ENCODE measurements at regions not wholly inside any gene's neighbourhood (a gene's known extent, or its start where the extent isn't known, plus 50 kb on each side); places are given as distances from the start of the nearest gene placed in this dataset.

DNA sequence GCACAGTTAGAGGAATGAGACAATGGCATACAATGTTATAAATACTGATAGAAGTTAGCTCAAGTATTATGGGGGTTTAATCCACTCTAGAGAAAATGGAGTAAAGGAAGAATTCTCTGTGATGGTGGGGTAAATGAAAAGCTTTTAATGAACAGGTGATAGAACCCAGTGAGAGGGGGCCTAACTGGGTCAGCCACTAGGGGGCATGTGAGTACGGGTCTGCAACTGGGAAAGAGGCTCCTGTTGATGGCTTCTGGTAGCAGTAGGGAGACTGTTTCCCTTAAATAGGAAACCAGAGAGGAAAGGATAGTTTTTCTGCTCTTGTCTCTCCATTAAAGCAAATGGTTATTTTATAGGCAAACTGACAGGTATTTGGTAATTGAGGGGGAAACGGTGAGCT is 132.8 kb upstream of the GPR101 start:
- TF ChIP-seq CTCF (IDR thresholded peaks at IDR 0.05) = peak; percentile 32; the same call in 1 of the 2 replicates

DNA sequence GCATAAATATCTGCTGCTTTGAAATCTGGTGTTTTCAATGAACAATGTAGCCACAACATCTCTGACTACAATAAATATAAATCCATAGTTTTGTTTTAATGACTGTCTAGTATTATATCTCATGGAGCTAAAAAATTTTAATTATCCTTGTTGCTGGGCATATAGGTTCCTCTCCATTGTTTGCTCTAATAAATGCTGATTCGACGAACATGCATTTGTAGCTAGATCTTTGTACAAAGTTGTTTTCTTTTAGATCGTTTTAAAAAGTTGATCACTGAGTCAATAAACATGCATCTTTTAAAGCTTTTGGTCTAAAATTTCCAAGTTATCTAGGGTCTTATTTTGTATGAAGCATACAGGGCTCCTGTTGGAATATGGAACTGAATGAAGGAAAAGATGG is 130.5 kb upstream of the GPR101 start:
- TF ChIP-seq CTCF (IDR thresholded peaks at IDR 0.05) = no peak

GRCh38 chrX:137151403-137151802 is 117.6 kb upstream of the GPR101 start:
- TF ChIP-seq CTCF (IDR thresholded peaks at IDR 0.05) = no peak

DNA sequence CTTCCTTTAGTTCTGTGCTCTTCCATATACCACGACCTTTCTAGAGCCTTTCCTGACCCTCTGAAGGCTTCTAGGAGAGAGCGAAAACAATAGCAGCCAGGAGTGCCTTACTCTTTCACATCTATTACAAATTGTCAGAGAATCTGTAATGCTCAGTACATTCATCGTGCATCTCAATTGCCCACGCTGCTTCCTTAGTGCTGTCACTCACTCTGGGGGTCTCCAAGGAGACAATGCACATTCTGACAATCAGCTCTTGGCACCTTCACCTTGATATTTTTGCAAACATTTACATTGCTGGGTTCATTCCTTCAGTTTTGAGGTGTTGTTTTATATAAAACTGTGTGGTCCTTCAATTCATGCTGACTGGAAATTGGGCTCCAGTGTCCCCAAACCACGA is 110.1 kb upstream of the GPR101 start:
- no peak for TF ChIP-seq CTCF (IDR thresholded peaks at IDR 0.05)

- no peak for TF ChIP-seq CTCF (IDR thresholded peaks at IDR 0.05)
These were observed 85.3 kb upstream of the GPR101 start for GRCh38 chrX:137119049-137119448.

DNA sequence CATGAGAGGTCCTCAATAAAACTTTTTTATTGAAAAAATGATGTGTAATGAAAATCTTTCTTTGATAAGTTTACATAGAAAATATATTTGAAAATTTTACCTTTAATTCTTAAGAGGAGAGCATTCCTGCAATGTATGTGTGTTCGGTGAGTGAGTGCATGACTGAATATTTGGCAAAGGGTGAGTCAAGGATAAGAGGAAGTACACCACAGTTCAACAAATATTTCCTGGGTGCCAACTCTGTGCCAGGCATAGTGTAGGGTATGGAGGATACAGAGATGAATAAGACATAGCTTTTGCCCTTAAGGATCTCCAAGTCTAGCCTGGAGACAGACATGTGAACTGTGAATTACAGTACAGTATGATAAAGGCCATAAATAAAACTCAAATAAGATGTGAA is 84.7 kb upstream of the GPR101 start:
- TF ChIP-seq CTCF (IDR thresholded peaks at IDR 0.05) = no peak

DNA sequence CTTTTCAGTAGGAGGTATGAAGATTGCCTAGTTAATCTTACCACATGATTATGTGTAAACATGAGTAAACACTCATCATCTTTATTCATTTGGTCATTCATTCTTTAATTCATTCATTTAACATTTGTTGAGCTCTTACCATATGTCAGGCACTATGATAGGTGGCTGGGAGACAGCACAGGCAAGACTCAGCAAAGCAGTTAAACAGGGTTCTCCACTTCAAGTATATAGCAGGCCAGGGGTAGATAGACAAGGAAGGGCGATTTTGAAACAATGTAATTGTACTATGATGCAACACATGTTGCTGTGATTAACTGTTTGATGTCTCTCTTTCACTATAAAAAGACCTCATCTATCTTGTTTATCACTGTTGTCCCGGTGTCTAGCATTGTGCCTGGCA is 84.3 kb upstream of the GPR101 start:
- TF ChIP-seq CTCF (IDR thresholded peaks at IDR 0.05) = no peak

- no peak for TF ChIP-seq CTCF (IDR thresholded peaks at IDR 0.05)
These were observed 67.6 kb upstream of the GPR101 start for GRCh38 chrX:137101273-137101990.

Data from LNCAP (cell line).